ENCODE measurements at regions not wholly inside any gene's neighbourhood (a gene's known extent, or its start where the extent isn't known, plus 50 kb on each side); places are given as distances from the start of the nearest gene placed in this dataset.
A peak's percentile ranks its signal among the peaks of the same experiment; 100 is the strongest.
"Not testable (repeated sequence)": the region's sequence is repeated elsewhere in the genome, so short reads cannot be mapped to it uniquely, and the experiment has no call there.

- no peak for DNase-seq
These were observed 55.6 kb upstream of the ABCD3 start for GRCh38 chr1:94362466-94363058.

- DNase-seq, result no peak
These were observed 59.3 kb upstream of the ABCD3 start for GRCh38 chr1:94358630-94359599.

- DNase-seq, result no peak
These were observed 60.5 kb upstream of the ABCD3 start for GRCh38 chr1:94357661-94358060.

GRCh38 chr1:94355485-94355980, 62.7 kb upstream of the ABCD3 start:
- no peak for DNase-seq

GRCh38 chr1:94351481-94351880, 66.7 kb upstream of the ABCD3 start:
- DNase-seq, result peak in 1 of 2 experiments; percentile 10

- DNase-seq, result no peak
These were observed 67.8 kb upstream of the ABCD3 start for GRCh38 chr1:94350350-94350924.

GRCh38 chr1:94349853-94350252, 68.3 kb upstream of the ABCD3 start:
- DNase-seq, result no peak

- not testable (repeated sequence) for DNase-seq
These were observed 69.8 kb upstream of the ABCD3 start for GRCh38 chr1:94348386-94348785.

- DNase-seq, result no peak
These were observed 73.0 kb upstream of the ABCD3 start for GRCh38 chr1:94345148-94345721.

- DNase-seq, result no peak
These were observed 75.8 kb upstream of the ABCD3 start for GRCh38 chr1:94342416-94342815.

- no peak for DNase-seq
These were observed 78.8 kb upstream of the ABCD3 start for GRCh38 chr1:94339206-94339927.

GRCh38 chr1:94336991-94337390, 81.2 kb upstream of the ABCD3 start:
- no peak for DNase-seq

- peak; percentile 72 to 91 for DNase-seq
These were observed 82.2 kb upstream of the ABCD3 start for GRCh38 chr1:94335950-94336349.

GRCh38 chr1:94335447-94335846, 82.7 kb upstream of the ABCD3 start:
- no peak for DNase-seq

- DNase-seq, result no peak
These were observed 83.4 kb upstream of the ABCD3 start for GRCh38 chr1:94334764-94335163.

GRCh38 chr1:94332952-94333351, 85.2 kb upstream of the ABCD3 start:
- no peak for DNase-seq

GRCh38 chr1:94332516-94332915, 85.7 kb upstream of the ABCD3 start:
- no peak for DNase-seq

- DNase-seq, result no peak
These were observed 88.2 kb upstream of the ABCD3 start for GRCh38 chr1:94329986-94330385.

GRCh38 chr1:94329276-94329675, 88.9 kb upstream of the ABCD3 start:
- DNase-seq, result no peak

- no peak for DNase-seq
These were observed 89.8 kb upstream of the ARHGAP29 start for GRCh38 chr1:94327001-94327690.

GRCh38 chr1:94326329-94326728, 88.9 kb upstream of the ARHGAP29 start:
- DNase-seq, result no peak
